DND-41 (cell line): ENCODE measurements at regions not wholly inside any gene's neighbourhood (a gene's known extent, or its start where the extent isn't known, plus 50 kb on each side); places are given as distances from the start of the nearest gene placed in this dataset.

Experiments used
- ATAC-seq: fragments of 200-7000 bp; cut with Tn5 transposase; 3 replicates; pipeline ENCODE4 v1.9.1; 2021; ENCODE audit warnings: low read depth; ENCODE audit not compliant: insufficient read depth
- DNase-seq: peaks from one replicate; pipeline ENCODE4 v3.0.0-alpha.2; 2020
- H2AFZ ChIP-seq: 2 replicates; pipeline ENCODE4 v1.6.0; 2012; ENCODE audit warnings: low read depth, low read length
- H3K27ac ChIP-seq: 2 replicates; pipeline ENCODE4 v1.5.1; 2012; ENCODE audit warnings: low read length, inconsistent platforms
- H3K27me3 ChIP-seq: fragments of 200-600 bp; sonication (generic); 2 replicates; pipeline ENCODE4 v1.6.0; 2012; ENCODE audit warnings: low read length, mild to moderate bottlenecking, inconsistent platforms; ENCODE audit not compliant: insufficient read depth, poor library complexity
- H3K36me3 ChIP-seq: 2 replicates; pipeline ENCODE4 v1.5.1; 2012; ENCODE audit warnings: low read length, inconsistent platforms; ENCODE audit not compliant: insufficient read depth
- H3K4me1 ChIP-seq: 2 replicates; pipeline ENCODE4 v1.5.1; 2012; ENCODE audit warnings: mild to moderate bottlenecking, low read length; ENCODE audit not compliant: insufficient read depth
- H3K4me2 ChIP-seq: 2 replicates; pipeline ENCODE4 v1.6.0; 2012; ENCODE audit warnings: mild to moderate bottlenecking, moderate library complexity, low read length, inconsistent platforms; ENCODE audit not compliant: insufficient read depth
- H3K4me3 ChIP-seq, 2 experiments: fragments of 200-600 bp in 1 of 2; shearing (Covaris generic) in 1 of 2; 2 replicates each; pipeline ENCODE4 v1.5.1; 2012 to 2016; ENCODE audit warnings: inconsistent platforms in 2 of 2, low read length in 2 of 2, mild to moderate bottlenecking in 2 of 2, low read depth in 1 of 2, moderate library complexity in 1 of 2
- H3K79me2 ChIP-seq: 2 replicates; pipeline ENCODE4 v1.6.0; 2012; ENCODE audit warnings: low read length, inconsistent platforms; ENCODE audit not compliant: insufficient read depth
- H3K9ac ChIP-seq: 2 replicates; pipeline ENCODE4 v1.6.0; 2012; ENCODE audit warnings: low read depth, mild to moderate bottlenecking, inconsistent platforms, low read length, moderate library complexity
- H3K9me3 ChIP-seq: 2 replicates; pipeline ENCODE4 v1.5.1; 2012; ENCODE audit warnings: low read length, moderate library complexity, mild to moderate bottlenecking, inconsistent platforms; ENCODE audit not compliant: insufficient read depth, severe bottlenecking
- H4K20me1 ChIP-seq: 2 replicates; pipeline ENCODE4 v1.6.0; 2012; ENCODE audit warnings: low read length; ENCODE audit not compliant: insufficient read depth
- EZH2 ChIP-seq: IDR thresholded peaks from 3 replicates; pipeline ENCODE4 v1.6.1; 2012; ENCODE audit warnings: borderline replicate concordance, low read depth, mild to moderate bottlenecking, moderate library complexity, low read length, inconsistent platforms; ENCODE audit not compliant: severe bottlenecking
- TF ChIP-seq, protein P1 (sequence below): IDR thresholded peaks from 2 replicates; pipeline ENCODE4 v1.5.1; 2012; ENCODE audit warnings: borderline replicate concordance, low read length, moderate library complexity, mild to moderate bottlenecking; ENCODE audit not compliant: poor library complexity, severe bottlenecking; ENCODE audit errors: extremely low read depth

DNA sequence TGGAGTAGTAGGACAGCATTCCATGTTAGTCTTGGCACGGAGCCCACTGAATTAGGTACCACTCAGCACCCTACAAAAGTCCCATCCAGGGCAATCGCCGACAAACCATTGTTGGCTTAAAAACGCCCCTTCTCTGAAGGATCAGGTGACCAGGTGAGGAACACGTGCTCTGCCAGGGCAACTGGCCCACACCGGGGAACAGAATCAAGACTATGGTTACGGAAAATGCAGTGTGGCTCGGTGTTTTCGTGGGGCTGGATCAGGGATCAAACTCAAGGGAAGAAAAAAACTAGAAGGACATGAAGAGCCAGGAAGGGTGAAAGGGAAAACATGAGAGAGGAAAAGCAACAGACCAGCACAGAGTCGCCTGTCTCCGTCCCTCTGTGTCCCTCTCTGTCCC lies 177.8 kb upstream of the ARID1B start:
- H3K36me3 ChIP-seq, result no peaks in the 10 kb centered on the region
- no peaks in the 10 kb centered on the region for H4K20me1 ChIP-seq
- no peaks in the 10 kb centered on the region for H3K4me1 ChIP-seq
- no peak overlapping the region for H3K4me2 ChIP-seq
- no peak overlapping the region for H3K9ac ChIP-seq
- no peak overlapping the region for H3K4me3 ChIP-seq
- H3K27ac ChIP-seq, result no peak overlapping the region
- DNase-seq, result no peak
- TF ChIP-seq, protein P1, sequence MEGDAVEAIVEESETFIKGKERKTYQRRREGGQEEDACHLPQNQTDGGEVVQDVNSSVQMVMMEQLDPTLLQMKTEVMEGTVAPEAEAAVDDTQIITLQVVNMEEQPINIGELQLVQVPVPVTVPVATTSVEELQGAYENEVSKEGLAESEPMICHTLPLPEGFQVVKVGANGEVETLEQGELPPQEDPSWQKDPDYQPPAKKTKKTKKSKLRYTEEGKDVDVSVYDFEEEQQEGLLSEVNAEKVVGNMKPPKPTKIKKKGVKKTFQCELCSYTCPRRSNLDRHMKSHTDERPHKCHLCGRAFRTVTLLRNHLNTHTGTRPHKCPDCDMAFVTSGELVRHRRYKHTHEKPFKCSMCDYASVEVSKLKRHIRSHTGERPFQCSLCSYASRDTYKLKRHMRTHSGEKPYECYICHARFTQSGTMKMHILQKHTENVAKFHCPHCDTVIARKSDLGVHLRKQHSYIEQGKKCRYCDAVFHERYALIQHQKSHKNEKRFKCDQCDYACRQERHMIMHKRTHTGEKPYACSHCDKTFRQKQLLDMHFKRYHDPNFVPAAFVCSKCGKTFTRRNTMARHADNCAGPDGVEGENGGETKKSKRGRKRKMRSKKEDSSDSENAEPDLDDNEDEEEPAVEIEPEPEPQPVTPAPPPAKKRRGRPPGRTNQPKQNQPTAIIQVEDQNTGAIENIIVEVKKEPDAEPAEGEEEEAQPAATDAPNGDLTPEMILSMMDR, result no peak
- no peak for TF ChIP-seq EZH2
- H3K79me2 ChIP-seq, result no peaks in the 10 kb centered on the region
- no peaks in the 10 kb centered on the region for H3K9me3 ChIP-seq
- H2AFZ ChIP-seq, result no peak overlapping the region
- no peaks in the 10 kb centered on the region for H3K27me3 ChIP-seq
- ATAC-seq, result no peak

DNA sequence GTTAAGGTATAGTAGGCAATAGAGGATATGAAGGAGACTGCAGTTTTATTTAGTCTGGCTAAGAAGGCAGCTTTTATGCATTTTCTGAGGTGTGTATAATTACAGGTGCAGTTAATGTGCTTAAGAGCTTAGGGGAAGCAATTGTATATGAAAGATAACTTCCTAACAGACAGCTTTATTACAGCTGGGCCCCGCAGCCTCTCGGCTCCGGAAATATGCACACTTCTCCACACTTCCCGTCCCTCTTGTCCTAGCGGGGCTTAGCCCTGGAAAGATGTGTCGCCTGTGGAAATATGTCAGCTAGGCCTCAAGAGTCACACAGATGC lies 178.4 kb upstream of the ARID1B start:
- Histone ChIP-seq H3K27ac (no peak overlapping the region), H3K4me3 (no peak overlapping the region), H3K79me2 (no peaks in the 10 kb centered on the region), H3K36me3 (no peaks in the 10 kb centered on the region), H2AFZ (no peak overlapping the region), H3K9ac (no peak overlapping the region), H3K4me2 (no peak overlapping the region), H3K9me3 (no peaks in the 10 kb centered on the region), H3K27me3 (no peaks in the 10 kb centered on the region), H4K20me1 (no peaks in the 10 kb centered on the region), H3K4me1 (no peaks in the 10 kb centered on the region)
- DNase-seq, result no peak
- TF ChIP-seq, protein P1, result no peak
- TF ChIP-seq EZH2, result no peak
- ATAC-seq, result no peak

DNA sequence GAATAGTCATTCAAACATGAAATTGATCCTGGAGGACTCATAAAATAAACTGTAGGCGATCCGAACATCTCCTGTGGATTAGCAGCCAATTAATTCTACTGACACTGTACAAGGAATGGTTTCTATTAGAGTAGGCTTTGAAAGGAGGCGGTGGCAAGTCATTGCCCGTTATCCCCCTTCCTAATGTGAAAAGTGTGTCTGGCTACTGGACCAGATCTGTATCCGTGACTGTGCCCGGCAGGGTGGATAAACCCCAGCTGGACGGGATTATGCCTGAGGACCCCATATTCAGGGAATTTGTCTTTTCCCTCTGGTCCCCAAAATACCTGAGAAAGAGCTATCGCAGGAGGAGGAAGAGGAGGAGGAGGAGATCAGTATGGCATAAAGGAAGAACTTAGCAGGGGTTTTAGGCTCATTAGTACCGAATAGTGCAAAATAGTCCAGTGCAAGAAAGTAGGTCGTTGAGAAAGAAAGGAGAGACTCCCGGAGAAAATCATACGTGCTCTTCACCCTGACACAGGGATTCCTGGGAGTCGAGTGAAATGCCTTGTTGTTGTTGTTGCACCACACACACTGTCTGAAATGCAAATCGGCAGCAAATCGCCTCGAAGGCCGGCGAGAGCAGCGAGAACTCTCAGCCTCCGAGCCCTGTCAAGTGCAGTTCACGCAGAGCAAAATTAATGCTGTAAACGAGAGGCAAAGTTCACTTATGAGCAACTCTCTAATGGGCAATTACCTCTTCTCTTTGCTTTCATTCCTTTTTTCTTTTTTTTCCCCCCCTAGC lies 178.9 kb upstream of the ARID1B start:
- ATAC-seq (no peak), DNase-seq (no peak)
- Histone ChIP-seq H2AFZ (no peak overlapping the region), H3K27ac (no peak overlapping the region), H3K9ac (no peak overlapping the region), H4K20me1 (no peaks in the 10 kb centered on the region), H3K4me1 (no peaks in the 10 kb centered on the region), H3K4me2 (no peak overlapping the region), H3K4me3 (no peak overlapping the region), H3K79me2 (no peaks in the 10 kb centered on the region), H3K9me3 (no peaks in the 10 kb centered on the region), H3K36me3 (no peaks in the 10 kb centered on the region), H3K27me3 (no peaks in the 10 kb centered on the region)
- TF ChIP-seq EZH2, result no peak
- TF ChIP-seq, protein P1, result no peak

DNA sequence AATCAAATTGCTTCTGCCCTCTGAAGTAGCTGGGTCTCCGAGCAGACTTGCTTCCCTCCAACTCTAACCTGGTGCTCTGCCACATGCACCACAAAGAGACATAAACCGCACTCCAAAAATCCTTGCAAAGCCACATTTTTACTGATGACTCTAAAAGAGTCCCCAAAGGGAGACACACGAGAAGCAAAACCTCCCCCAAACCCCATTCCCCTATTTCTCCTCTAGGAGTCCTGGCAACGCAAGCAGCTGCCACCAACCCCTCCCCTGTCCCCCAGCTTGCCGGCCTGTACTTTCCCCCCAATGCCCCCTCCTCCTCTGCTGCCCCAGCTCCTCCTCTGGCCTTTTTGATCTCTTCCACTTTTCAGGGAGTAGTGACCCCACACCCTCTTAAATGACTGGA lies 180.1 kb upstream of the ARID1B start:
- no peak overlapping the region for H3K9ac ChIP-seq
- ATAC-seq (no peak), DNase-seq (no peak)
- no peaks in the 10 kb centered on the region for H3K9me3 ChIP-seq
- no peaks in the 10 kb centered on the region for H3K36me3 ChIP-seq
- H4K20me1 ChIP-seq, result no peaks in the 10 kb centered on the region
- H3K27me3 ChIP-seq, result no peaks in the 10 kb centered on the region
- H3K4me3 ChIP-seq, result no peak overlapping the region
- TF ChIP-seq, protein P1, result no peak
- no peak for TF ChIP-seq EZH2
- H3K4me1 ChIP-seq, result no peaks in the 10 kb centered on the region
- H3K4me2 ChIP-seq, result no peak overlapping the region
- H2AFZ ChIP-seq, result no peak overlapping the region
- H3K27ac ChIP-seq, result no peak overlapping the region
- no peaks in the 10 kb centered on the region for H3K79me2 ChIP-seq
